SK-N-SH treated with all-trans-retinoic acid at 6 μM for 48 hours (cell line): ENCODE measurements at regions not wholly inside any gene's neighbourhood (a gene's known extent, or its start where the extent isn't known, plus 50 kb on each side); places are given as distances from the start of the nearest gene placed in this dataset.

Source experiments
- BACH2 ChIP-seq: fragments of 250-450 bp; sonication (Bioruptor Pico); IDR thresholded peaks from 2 replicates; pipeline ENCODE4 v1.9.0; 2021; ENCODE audit warnings: mild to moderate bottlenecking, borderline replicate concordance
- ESRRG ChIP-seq: fragments of 250-450 bp; sonication (Bioruptor Pico); IDR thresholded peaks from 2 replicates; pipeline ENCODE4 v1.6.1; 2021; ENCODE audit warnings: mild to moderate bottlenecking
- ISL1 ChIP-seq: fragments of 250-450 bp; sonication (Bioruptor Pico); IDR thresholded peaks from 2 replicates; pipeline ENCODE4 v2.1.2; 2022; ENCODE audit warnings: mild to moderate bottlenecking, moderate library complexity
- PPARA ChIP-seq: fragments of 250-450 bp; sonication (Bioruptor Pico); IDR thresholded peaks from 2 replicates; pipeline ENCODE4 v1.5.0; 2020; ENCODE audit warnings: mild to moderate bottlenecking, borderline replicate concordance
- ZFP30 ChIP-seq: fragments of 450-650 bp; formaldehyde crosslinking; IDR thresholded peaks from 2 replicates; pipeline ENCODE4 v1.5.0; 2022; ENCODE audit warnings: mild to moderate bottlenecking, moderate library complexity
- TF ChIP-seq, protein P1 (sequence below): fragments of 250-450 bp; sonication (Bioruptor Pico); IDR thresholded peaks from 2 replicates; pipeline ENCODE4 v1.5.0; 2020; ENCODE audit warnings: mild to moderate bottlenecking, moderate library complexity
- TF ChIP-seq, protein P2 (sequence below): fragments of 250-450 bp; sonication (Bioruptor Pico); IDR thresholded peaks from 2 replicates; pipeline ENCODE4 v1.8.0; 2020; ENCODE audit warnings: mild to moderate bottlenecking, moderate library complexity, borderline replicate concordance
- TF ChIP-seq, protein P3 (sequence below): fragments of 250-450 bp; sonication (Bioruptor Pico); IDR thresholded peaks from 2 replicates; pipeline ENCODE4 v1.5.1; 2020; ENCODE audit warnings: low read depth, mild to moderate bottlenecking, moderate library complexity

DNA sequence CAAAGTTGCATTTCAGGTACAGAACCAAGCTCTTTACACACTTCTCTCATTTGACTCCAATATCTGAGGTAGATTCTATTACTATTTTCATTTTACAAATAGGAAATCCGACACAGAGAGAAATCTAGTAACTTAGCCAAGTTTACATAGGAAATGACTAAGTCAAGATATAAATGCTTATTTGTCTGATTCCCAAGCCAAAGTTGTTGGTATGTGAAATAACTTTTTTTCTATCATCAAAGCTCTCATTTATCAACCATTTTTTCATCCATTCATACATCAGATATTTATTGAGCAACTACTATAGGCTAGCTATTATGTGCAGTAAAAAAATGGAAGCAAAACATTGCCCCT, 89.2 kb upstream of the MITF start:
- TF ChIP-seq ZFP30 (CRISPR knock-in tag) = no peak
- TF ChIP-seq, protein P1, sequence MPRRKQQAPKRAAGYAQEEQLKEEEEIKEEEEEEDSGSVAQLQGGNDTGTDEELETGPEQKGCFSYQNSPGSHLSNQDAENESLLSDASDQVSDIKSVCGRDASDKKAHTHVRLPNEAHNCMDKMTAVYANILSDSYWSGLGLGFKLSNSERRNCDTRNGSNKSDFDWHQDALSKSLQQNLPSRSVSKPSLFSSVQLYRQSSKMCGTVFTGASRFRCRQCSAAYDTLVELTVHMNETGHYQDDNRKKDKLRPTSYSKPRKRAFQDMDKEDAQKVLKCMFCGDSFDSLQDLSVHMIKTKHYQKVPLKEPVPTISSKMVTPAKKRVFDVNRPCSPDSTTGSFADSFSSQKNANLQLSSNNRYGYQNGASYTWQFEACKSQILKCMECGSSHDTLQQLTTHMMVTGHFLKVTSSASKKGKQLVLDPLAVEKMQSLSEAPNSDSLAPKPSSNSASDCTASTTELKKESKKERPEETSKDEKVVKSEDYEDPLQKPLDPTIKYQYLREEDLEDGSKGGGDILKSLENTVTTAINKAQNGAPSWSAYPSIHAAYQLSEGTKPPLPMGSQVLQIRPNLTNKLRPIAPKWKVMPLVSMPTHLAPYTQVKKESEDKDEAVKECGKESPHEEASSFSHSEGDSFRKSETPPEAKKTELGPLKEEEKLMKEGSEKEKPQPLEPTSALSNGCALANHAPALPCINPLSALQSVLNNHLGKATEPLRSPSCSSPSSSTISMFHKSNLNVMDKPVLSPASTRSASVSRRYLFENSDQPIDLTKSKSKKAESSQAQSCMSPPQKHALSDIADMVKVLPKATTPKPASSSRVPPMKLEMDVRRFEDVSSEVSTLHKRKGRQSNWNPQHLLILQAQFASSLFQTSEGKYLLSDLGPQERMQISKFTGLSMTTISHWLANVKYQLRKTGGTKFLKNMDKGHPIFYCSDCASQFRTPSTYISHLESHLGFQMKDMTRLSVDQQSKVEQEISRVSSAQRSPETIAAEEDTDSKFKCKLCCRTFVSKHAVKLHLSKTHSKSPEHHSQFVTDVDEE (CRISPR knock-in tag) = no peak
- TF ChIP-seq, protein P2, sequence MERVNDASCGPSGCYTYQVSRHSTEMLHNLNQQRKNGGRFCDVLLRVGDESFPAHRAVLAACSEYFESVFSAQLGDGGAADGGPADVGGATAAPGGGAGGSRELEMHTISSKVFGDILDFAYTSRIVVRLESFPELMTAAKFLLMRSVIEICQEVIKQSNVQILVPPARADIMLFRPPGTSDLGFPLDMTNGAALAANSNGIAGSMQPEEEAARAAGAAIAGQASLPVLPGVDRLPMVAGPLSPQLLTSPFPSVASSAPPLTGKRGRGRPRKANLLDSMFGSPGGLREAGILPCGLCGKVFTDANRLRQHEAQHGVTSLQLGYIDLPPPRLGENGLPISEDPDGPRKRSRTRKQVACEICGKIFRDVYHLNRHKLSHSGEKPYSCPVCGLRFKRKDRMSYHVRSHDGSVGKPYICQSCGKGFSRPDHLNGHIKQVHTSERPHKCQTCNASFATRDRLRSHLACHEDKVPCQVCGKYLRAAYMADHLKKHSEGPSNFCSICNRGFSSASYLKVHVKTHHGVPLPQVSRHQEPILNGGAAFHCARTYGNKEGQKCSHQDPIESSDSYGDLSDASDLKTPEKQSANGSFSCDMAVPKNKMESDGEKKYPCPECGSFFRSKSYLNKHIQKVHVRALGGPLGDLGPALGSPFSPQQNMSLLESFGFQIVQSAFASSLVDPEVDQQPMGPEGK (CRISPR knock-in tag) = no peak
- TF ChIP-seq BACH2 (CRISPR knock-in tag) = no peak
- TF ChIP-seq PPARA = no peak
- TF ChIP-seq ISL1 (CRISPR knock-in tag) = no peak
- TF ChIP-seq, protein P3, sequence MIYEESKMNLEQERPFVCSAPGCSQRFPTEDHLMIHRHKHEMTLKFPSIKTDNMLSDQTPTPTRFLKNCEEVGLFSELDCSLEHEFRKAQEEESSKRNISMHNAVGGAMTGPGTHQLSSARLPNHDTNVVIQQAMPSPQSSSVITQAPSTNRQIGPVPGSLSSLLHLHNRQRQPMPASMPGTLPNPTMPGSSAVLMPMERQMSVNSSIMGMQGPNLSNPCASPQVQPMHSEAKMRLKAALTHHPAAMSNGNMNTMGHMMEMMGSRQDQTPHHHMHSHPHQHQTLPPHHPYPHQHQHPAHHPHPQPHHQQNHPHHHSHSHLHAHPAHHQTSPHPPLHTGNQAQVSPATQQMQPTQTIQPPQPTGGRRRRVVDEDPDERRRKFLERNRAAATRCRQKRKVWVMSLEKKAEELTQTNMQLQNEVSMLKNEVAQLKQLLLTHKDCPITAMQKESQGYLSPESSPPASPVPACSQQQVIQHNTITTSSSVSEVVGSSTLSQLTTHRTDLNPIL = no peak
- no peak for TF ChIP-seq ESRRG (CRISPR knock-in tag)
